GM12878 (cell line): ENCODE measurements at regions not wholly inside any gene's neighbourhood (a gene's known extent, or its start where the extent isn't known, plus 50 kb on each side); places are given as distances from the start of the nearest gene placed in this dataset.

Experiments used
- ATAC-seq: fragments of 200-7000 bp; cut with Tn5 transposase; 3 replicates; pipeline ENCODE4 v1.9.1; 2020; ENCODE audit warnings: mild to moderate bottlenecking, moderate library complexity
- BruUV-seq: library from RNA; stranded (reverse); fragments of 400-500 nt; replicated peaks from 2 replicates; lab custom pipeline; 2021; lab: Mats Ljungman, UMichigan
- CTCF ChIA-PET: fragments of 300-600 bp; sonication (Branson Sonifier 250); formaldehyde crosslinking; extraction: SDS; loops from one replicate; lab custom pipeline; 2021; ENCODE audit warnings: inconsistent platforms; lab: Yijun Ruan, JAX
- POLR2A ChIA-PET: fragments of 350-600 bp; formaldehyde crosslinking; extraction: SDS; loops from one replicate; lab custom pipeline; 2021; ENCODE audit warnings: inconsistent platforms; lab: Charles Lee
- RAD21 ChIA-PET: fragments of 300-600 bp; sonication (Branson Sonifier 250); formaldehyde crosslinking; loops from one replicate; lab custom pipeline; 2023; ENCODE audit warnings: antibody characterized with exemption; ENCODE audit not compliant: unreplicated experiment; lab: Charles Lee
- SMC1A ChIA-PET: fragments of 300-600 bp; sonication (Branson Sonifier 250); formaldehyde crosslinking; loops from one replicate; lab custom pipeline; 2023; ENCODE audit not compliant: unreplicated experiment, uncharacterized antibody; lab: Charles Lee
- DNase-seq: peaks from one replicate; pipeline ENCODE4 v3.0.0-alpha.2; 2011; ENCODE audit warnings: low read depth, low spot score
- FAIRE-seq: peaks from 3 replicates; lab custom pipeline; 2011; peaks lifted over from hg19 to GRCh38; lab: Jason Lieb, UNC
- H2AFZ ChIP-seq: 2 replicates; pipeline ENCODE4 v1.6.0; 2011; ENCODE audit warnings: low read depth, low read length, control low read depth; ENCODE audit not compliant: control insufficient read depth
- H3K27ac ChIP-seq: 2 replicates; pipeline ENCODE4 v1.5.1; 2011; ENCODE audit warnings: control low read depth; ENCODE audit not compliant: control insufficient read depth, insufficient read depth
- H3K27me3 ChIP-seq, 2 experiments: replicated peaks in 1 of 2; 2 replicates each; pipeline versions ENCODE4 v1.6.0 to v1.6.1; 2011; ENCODE audit warnings: low read length in 1 of 2; ENCODE audit not compliant: control insufficient read depth in 2 of 2, insufficient read depth in 2 of 2
- H3K36me3 ChIP-seq, 2 experiments: 2 replicates each; pipeline ENCODE4 v1.5.1; 2011; ENCODE audit warnings: low read length in 1 of 2; ENCODE audit not compliant: control insufficient read depth in 2 of 2, insufficient read depth in 2 of 2
- H3K4me1 ChIP-seq: 2 replicates; pipeline ENCODE4 v1.6.1; 2011; ENCODE audit warnings: mild to moderate bottlenecking, low read length, moderate library complexity, mixed read lengths; ENCODE audit not compliant: control insufficient read depth, insufficient read depth
- H3K4me2 ChIP-seq: 2 replicates; pipeline ENCODE4 v1.6.0; 2011; ENCODE audit warnings: control low read depth; ENCODE audit not compliant: control insufficient read depth, insufficient read depth
- H3K4me3 ChIP-seq: fragments of 200-600 bp; sonication (generic); 2 replicates; pipeline ENCODE4 v1.5.1; 2016
- H3K79me2 ChIP-seq: 2 replicates; pipeline ENCODE4 v1.6.0; 2011; ENCODE audit warnings: low read length; ENCODE audit not compliant: control insufficient read depth, insufficient read depth
- H3K9ac ChIP-seq: 2 replicates; pipeline ENCODE4 v1.8.0; 2011; ENCODE audit warnings: low read length, control low read depth, mixed read lengths; ENCODE audit not compliant: control insufficient read depth, insufficient read depth
- H3K9me3 ChIP-seq: replicated peaks from 3 replicates; pipeline ENCODE4 v1.5.1; 2011; ENCODE audit warnings: mild to moderate bottlenecking, low read length; ENCODE audit not compliant: control insufficient read depth, insufficient read depth
- H4K20me1 ChIP-seq: 2 replicates; pipeline ENCODE4 v1.6.0; 2011; ENCODE audit not compliant: control insufficient read depth, insufficient read depth
- CEBPB ChIP-seq, 2 experiments: fragments of 150-350 bp in 1 of 2; IDR thresholded peaks; 2 replicates each; pipeline ENCODE4 v1.6.1; 2012 to 2014; ENCODE audit warnings: low read depth in 2 of 2, low read length in 2 of 2, borderline replicate concordance in 1 of 2, inconsistent platforms in 1 of 2
- CHD1 ChIP-seq: IDR thresholded peaks from 2 replicates; pipeline ENCODE4 v1.6.1; 2012; ENCODE audit warnings: low read depth, low read length, improper control_type of control experiment
- EZH2 ChIP-seq: IDR thresholded peaks from 2 replicates; pipeline ENCODE4 v1.6.1; 2012; ENCODE audit warnings: low read depth, mild to moderate bottlenecking, control low read depth, inconsistent platforms, low read length, borderline replicate concordance; ENCODE audit not compliant: control insufficient read depth
- KDM1A ChIP-seq: fragments of 200-600 bp; sonication (generic); IDR thresholded peaks from 2 replicates; pipeline ENCODE4 v1.6.1; 2016; ENCODE audit warnings: borderline replicate concordance
- NBN ChIP-seq: fragments of 450-650 bp; IDR thresholded peaks from 2 replicates; pipeline ENCODE4 v1.6.1; 2016
- PAX5 ChIP-seq: IDR thresholded peaks from 2 replicates; pipeline ENCODE4 v1.6.1; 2011; ENCODE audit warnings: low read depth, low read length, borderline replicate concordance
- POLR2AphosphoS2 ChIP-seq: IDR thresholded peaks from 2 replicates; pipeline ENCODE4 v1.6.1; 2011; ENCODE audit warnings: low read depth, mild to moderate bottlenecking, low read length, improper control_type of control experiment, moderate library complexity
- RAD21 ChIP-seq: IDR thresholded peaks from 2 replicates; pipeline ENCODE4 v1.6.1; 2011; ENCODE audit warnings: mild to moderate bottlenecking, low read depth, low read length, moderate library complexity; ENCODE audit not compliant: insufficient read depth
- RB1 ChIP-seq: fragments of 450-650 bp; formaldehyde crosslinking; IDR thresholded peaks from 2 replicates; pipeline ENCODE4 v1.6.1; 2017; ENCODE audit warnings: mild to moderate bottlenecking, borderline replicate concordance
- SMAD1 ChIP-seq: fragments of 450-650 bp; IDR thresholded peaks from 2 replicates; pipeline ENCODE4 v1.6.1; 2018; ENCODE audit warnings: mild to moderate bottlenecking, low read depth; ENCODE audit not compliant: partially characterized antibody
- SP1 ChIP-seq: IDR thresholded peaks from one replicate; pipeline ENCODE4 v1.6.1; 2011; ENCODE audit warnings: low read depth, low read length
- SREBF1 ChIP-seq: IDR thresholded peaks from 2 replicates; pipeline ENCODE4 v1.6.1; 2012; ENCODE audit warnings: mild to moderate bottlenecking, low read length
- SUZ12 ChIP-seq: fragments of 200-600 bp; sonication (generic); IDR thresholded peaks from one replicate; pipeline ENCODE4 v1.6.1; 2018; ENCODE audit warnings: antibody characterized with exemption, mild to moderate bottlenecking; ENCODE audit not compliant: unreplicated experiment
- TAF1 ChIP-seq: IDR thresholded peaks from 2 replicates; pipeline ENCODE4 v1.6.1; 2011; ENCODE audit warnings: mild to moderate bottlenecking, low read depth, low read length, borderline replicate concordance
- TARDBP ChIP-seq: IDR thresholded peaks from 2 replicates; pipeline ENCODE4 v1.6.1; 2016; ENCODE audit warnings: borderline replicate concordance
- TCF3 ChIP-seq: IDR thresholded peaks from 2 replicates; pipeline ENCODE4 v1.6.1; 2012; ENCODE audit warnings: low read depth, mild to moderate bottlenecking, low read length, borderline replicate concordance; ENCODE audit not compliant: insufficient read depth
- ZBTB40 ChIP-seq: fragments of 450-650 bp; IDR thresholded peaks from 2 replicates; pipeline ENCODE4 v1.6.1; 2016; ENCODE audit warnings: mild to moderate bottlenecking, moderate library complexity, borderline replicate concordance
- ZNF274 ChIP-seq: IDR thresholded peaks from one replicate; pipeline ENCODE4 v1.8.0; 2011; ENCODE audit not compliant: insufficient read length, insufficient read depth
- WGBS: methylation state at CpG from one replicate; pipeline ENCODE4 v1.1.6; 2016; ENCODE audit warnings: low lambda C conversion rate; ENCODE audit not compliant: insufficient replicate concordance, insufficient coverage; ENCODE audit errors: missing lambda C conversion rate; 5-methylcytosine and 5-hydroxymethylcytosine counted together
- in situ Hi-C: fragments of 300-500 bp; cut with MboI; formaldehyde crosslinking; loops from 9 replicates; pipeline ENCODE4 v1.14.3; 2018; ENCODE audit warnings: mixed read lengths
- intact Hi-C: fragments of 100-400 bp; cut with micrococcal nuclease; formaldehyde crosslinking; loops from one replicate; pipeline ENCODE4 v1.14.2; 2022; ENCODE audit not compliant: unreplicated experiment

- no TSS peak for BruUV-seq
- Histone ChIP-seq H3K27ac (no peak overlapping the region), H3K9me3 (no peaks in the 10 kb centered on the region; the same call in 1 of the 3 replicates), H4K20me1 (no peaks in the 10 kb centered on the region), H3K79me2 (no peaks in the 10 kb centered on the region), H3K36me3 (no peaks in the 10 kb centered on the region), H2AFZ (no peak overlapping the region), H3K27me3 (no peaks in the 10 kb centered on the region), H3K4me3 (no peak overlapping the region), H3K4me1 (no peaks in the 10 kb centered on the region), H3K4me2 (no peak overlapping the region), H3K9ac (no peak overlapping the region)
- FAIRE-seq (no peak), ATAC-seq (no peak), DNase-seq (no peak)
- intact Hi-C loops = no loop called here
- ChIA-PET RAD21 (no interaction called here), POLR2A (no interaction called here), CTCF (no interaction called here), SMC1A (no interaction called here)
- in situ Hi-C loops = no loop called here
- TF ChIP-seq RB1 (no peak), RAD21 (no peak), CHD1 (no peak), TAF1 (no peak), PAX5 (no peak), ZNF274 (no peak), CEBPB (IDR thresholded peaks at IDR 0.05; ENCODE audit: borderline replicate concordance in 1 of 2, low read depth in 2 of 2, low read length in 2 of 2) (no peak), POLR2AphosphoS2 (no peak), NBN (no peak), KDM1A (no peak), TARDBP (no peak), SUZ12 (no peak), EZH2 (no peak), SP1 (no peak), ZBTB40 (no peak), SMAD1 (no peak), TCF3 (no peak), SREBF1 (no peak)
- 62% methylated on average over 31 of the region's 34 CpGs for WGBS
Measured at GRCh38 chr6:169936355-169936975, 185.0 kb downstream of the ERMARD start.
